Right lobe of liver (tissue), 6 donors: ENCODE measurements at regions not wholly inside any gene's neighbourhood (a gene's known extent, or its start where the extent isn't known, plus 50 kb on each side); places are given as distances from the start of the nearest gene placed in this dataset.

Source experiments
- ATAC-seq, 4 donors: fragments of 200-7000 bp; cut with Tn5 transposase; one replicate each; pipeline ENCODE4 v1.9.1; 2020; ENCODE audit warnings: mild to moderate bottlenecking in 4 of 4, moderate library complexity in 4 of 4
- DNase-seq, 3 donors: peaks; one replicate each; pipeline ENCODE4 v3.0.0-alpha.2; 2020
- H3K27ac ChIP-seq, 3 donors: fragments of 200-600 bp; one replicate each; pipeline ENCODE4 v1.8.0; 2022
- H3K27me3 ChIP-seq, 2 donors: fragments of 200-600 bp; one replicate each; pipeline ENCODE4 v1.8.0; 2022
- H3K36me3 ChIP-seq, 4 donors: fragments of 200-600 bp; sonication (generic) in 1 of 4; one replicate each; pipeline versions ENCODE4 v1.5.1 to v1.8.0; 2017 to 2022; ENCODE audit warnings: control low read depth in 1 of 4
- H3K4me1 ChIP-seq, 4 donors: fragments of 200-600 bp; sonication (generic) in 1 of 4; one replicate each; pipeline versions ENCODE4 v1.5.1 to v1.8.0; 2017 to 2022; ENCODE audit warnings: control low read depth in 1 of 4
- H3K4me3 ChIP-seq, 3 donors: fragments of 200-600 bp; one replicate each; pipeline ENCODE4 v1.8.0; 2022
- H3K9me3 ChIP-seq, 4 donors: fragments of 200-600 bp; sonication (generic) in 1 of 4; one replicate each; pipeline versions ENCODE4 v1.5.1 to v1.8.0; 2017 to 2022; ENCODE audit warnings: control low read depth in 1 of 4
- CTCF ChIP-seq, 4 donors: fragments of 200-600 bp in 3 of 4; fragments of 450-650 bp in 1 of 4; IDR thresholded peaks; one replicate each; pipeline versions ENCODE4 v1.5.1 to v1.8.0; 2016 to 2022; ENCODE audit warnings: antibody characterized with exemption in 4 of 4, mild to moderate bottlenecking in 2 of 4
- POLR2A ChIP-seq: fragments of 450-650 bp; IDR thresholded peaks from one replicate; pipeline ENCODE4 v1.6.1; 2017; ENCODE audit warnings: antibody characterized with exemption, mild to moderate bottlenecking
- WGBS: methylation state at CpG from one replicate; pipeline ENCODE4 v1.1.6; 2018; ENCODE audit warnings: low coverage, low lambda C conversion rate; ENCODE audit not compliant: insufficient coverage; ENCODE audit errors: missing lambda C conversion rate; 5-methylcytosine and 5-hydroxymethylcytosine counted together
- intact Hi-C, 2 donors: fragments of 100-400 bp; cut with DNase I; formaldehyde crosslinking; loops; one replicate each; pipeline versions ENCODE4 v1.11.2 to v1.14.1; 2022
- donor health status: DM: no; HTN: yes; CAD: no.
- donor health status: DM: no; HTN: no; CAD: no.
- donor health status: DM: no; HTN: no; CAD: no.
- donor health status: DM: no; HTN: yes; CAD: no.
- donor health status: DM: no; HTN: yes; CAD: no.

GRCh38 chr9:104980039-104980654 lies 52.2 kb upstream of the ABCA1 start:
- Histone ChIP-seq H3K27me3 (no peaks in the 10 kb centered on the region), H3K27ac (no peak overlapping the region), H3K4me3 (no peak overlapping the region), H3K9me3 (no peaks in the 10 kb centered on the region), H3K36me3 (no peaks in the 10 kb centered on the region), H3K4me1 (no peaks in the 10 kb centered on the region)
- TF ChIP-seq CTCF (IDR thresholded peaks at IDR 0.05) = no peak
- TF ChIP-seq POLR2A = no peak
- DNase-seq = no peak
- intact Hi-C loops = no loop called here
- no peak for ATAC-seq
- 92% methylated on average over 5 of the region's 5 CpGs for WGBS

GRCh38 chr9:104981543-104982129 lies 53.7 kb upstream of the ABCA1 start:
- 83% methylated on average over 8 of the region's 8 CpGs for WGBS
- no peaks in the 10 kb centered on the region for H3K27me3 ChIP-seq
- H3K4me3 ChIP-seq = no peak overlapping the region
- TF ChIP-seq CTCF (IDR thresholded peaks at IDR 0.05) = no peak
- TF ChIP-seq POLR2A = no peak
- ATAC-seq (no peak), DNase-seq (no peak)
- H3K9me3 ChIP-seq = no peaks in the 10 kb centered on the region
- intact Hi-C loops = no loop called here
- no peaks in the 10 kb centered on the region for H3K36me3 ChIP-seq
- no peak overlapping the region for H3K27ac ChIP-seq
- no peaks in the 10 kb centered on the region for H3K4me1 ChIP-seq

- H3K4me1 ChIP-seq = no peaks in the 10 kb centered on the region
- H3K36me3 ChIP-seq = no peaks in the 10 kb centered on the region
- WGBS = 56% methylated on average over 2 of the region's 3 CpGs
- no peak overlapping the region for H3K27ac ChIP-seq
- H3K4me3 ChIP-seq = no peak overlapping the region
- ATAC-seq = no peak
- no peak for TF ChIP-seq CTCF (IDR thresholded peaks at IDR 0.05)
- TF ChIP-seq POLR2A = no peak
- no peaks in the 10 kb centered on the region for H3K27me3 ChIP-seq
- intact Hi-C loops = no loop called here
- DNase-seq = no peak
- no peaks in the 10 kb centered on the region for H3K9me3 ChIP-seq
These were observed 54.6 kb upstream of the ABCA1 start for GRCh38 chr9:104982543-104982942.

- no peak overlapping the region for H3K4me3 ChIP-seq
- H3K27ac ChIP-seq = no peak overlapping the region
- H3K9me3 ChIP-seq = no peaks in the 10 kb centered on the region
- intact Hi-C loops = no loop called here
- WGBS = 74% methylated on average over 3 of the region's 3 CpGs
- H3K27me3 ChIP-seq = no peaks in the 10 kb centered on the region
- DNase-seq = no peak
- TF ChIP-seq CTCF (IDR thresholded peaks at IDR 0.05) = no peak
- TF ChIP-seq POLR2A = no peak
- no peaks in the 10 kb centered on the region for H3K4me1 ChIP-seq
- no peak for ATAC-seq
- H3K36me3 ChIP-seq = no peaks in the 10 kb centered on the region
These were observed 55.5 kb upstream of the ABCA1 start for GRCh38 chr9:104983491-104983890.
